K562 (cell line): ENCODE measurements at regions not wholly inside any gene's neighbourhood (a gene's known extent, or its start where the extent isn't known, plus 50 kb on each side); places are given as distances from the start of the nearest gene placed in this dataset.

ENCODE experiments used
- GABPB1 ChIP-seq: sonication (generic); formaldehyde crosslinking; IDR thresholded peaks from 2 replicates; pipeline ENCODE4 v1.8.0; 2022; ENCODE audit warnings: mild to moderate bottlenecking, missing genetic modification reagents
- IFI16 ChIP-seq: fragments of 250-450 bp; sonication (Bioruptor Pico); IDR thresholded peaks from 2 replicates; pipeline ENCODE4 v2.1.2; 2022; ENCODE audit warnings: mild to moderate bottlenecking, inconsistent platforms
- SMARCC2 ChIP-seq: fragments of 450-650 bp; IDR thresholded peaks from 2 replicates; pipeline ENCODE4 v1.6.1; 2017; ENCODE audit warnings: antibody characterized with exemption, moderate library complexity, mild to moderate bottlenecking, low read depth
- ZFP36 ChIP-seq: fragments of 150-350 bp; IDR thresholded peaks from 2 replicates; pipeline ENCODE4 v1.6.1; 2018; ENCODE audit warnings: low read length, low read depth; ENCODE audit not compliant: partially characterized antibody
- TF ChIP-seq, protein P1 (sequence below): sonication (generic); formaldehyde crosslinking; IDR thresholded peaks from 2 replicates; pipeline ENCODE4 v1.8.1; 2023; ENCODE audit warnings: missing genetic modification reagents, mild to moderate bottlenecking, borderline replicate concordance
- TF ChIP-seq, protein P2 (sequence below), 2 experiments: IDR thresholded peaks; 2 replicates each; pipeline ENCODE4 v1.6.1; 2012; ENCODE audit warnings: improper control_type of control experiment in 2 of 2, low read depth in 2 of 2, low read length in 2 of 2, borderline replicate concordance in 1 of 2

DNA sequence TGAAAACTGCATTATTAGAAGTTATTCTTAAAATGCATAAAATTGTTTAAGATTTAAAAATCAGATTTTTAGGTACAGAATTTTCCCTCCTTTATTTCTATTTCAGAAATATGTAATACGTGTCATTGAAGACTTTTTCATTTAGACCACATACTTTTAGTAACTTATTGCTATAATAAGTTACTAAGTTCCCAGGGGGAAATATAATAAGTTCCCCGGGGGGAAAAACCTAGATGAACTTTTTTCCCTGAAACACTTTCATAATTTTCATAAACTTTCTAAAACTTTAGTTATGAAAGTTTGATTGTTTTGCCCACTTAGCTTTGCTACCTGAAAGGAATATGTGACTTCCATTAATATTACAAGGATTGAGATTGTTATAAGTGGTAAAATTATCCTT, 1341.5 kb upstream of the IGFBP7 start (continued):
- TF ChIP-seq, protein P1, sequence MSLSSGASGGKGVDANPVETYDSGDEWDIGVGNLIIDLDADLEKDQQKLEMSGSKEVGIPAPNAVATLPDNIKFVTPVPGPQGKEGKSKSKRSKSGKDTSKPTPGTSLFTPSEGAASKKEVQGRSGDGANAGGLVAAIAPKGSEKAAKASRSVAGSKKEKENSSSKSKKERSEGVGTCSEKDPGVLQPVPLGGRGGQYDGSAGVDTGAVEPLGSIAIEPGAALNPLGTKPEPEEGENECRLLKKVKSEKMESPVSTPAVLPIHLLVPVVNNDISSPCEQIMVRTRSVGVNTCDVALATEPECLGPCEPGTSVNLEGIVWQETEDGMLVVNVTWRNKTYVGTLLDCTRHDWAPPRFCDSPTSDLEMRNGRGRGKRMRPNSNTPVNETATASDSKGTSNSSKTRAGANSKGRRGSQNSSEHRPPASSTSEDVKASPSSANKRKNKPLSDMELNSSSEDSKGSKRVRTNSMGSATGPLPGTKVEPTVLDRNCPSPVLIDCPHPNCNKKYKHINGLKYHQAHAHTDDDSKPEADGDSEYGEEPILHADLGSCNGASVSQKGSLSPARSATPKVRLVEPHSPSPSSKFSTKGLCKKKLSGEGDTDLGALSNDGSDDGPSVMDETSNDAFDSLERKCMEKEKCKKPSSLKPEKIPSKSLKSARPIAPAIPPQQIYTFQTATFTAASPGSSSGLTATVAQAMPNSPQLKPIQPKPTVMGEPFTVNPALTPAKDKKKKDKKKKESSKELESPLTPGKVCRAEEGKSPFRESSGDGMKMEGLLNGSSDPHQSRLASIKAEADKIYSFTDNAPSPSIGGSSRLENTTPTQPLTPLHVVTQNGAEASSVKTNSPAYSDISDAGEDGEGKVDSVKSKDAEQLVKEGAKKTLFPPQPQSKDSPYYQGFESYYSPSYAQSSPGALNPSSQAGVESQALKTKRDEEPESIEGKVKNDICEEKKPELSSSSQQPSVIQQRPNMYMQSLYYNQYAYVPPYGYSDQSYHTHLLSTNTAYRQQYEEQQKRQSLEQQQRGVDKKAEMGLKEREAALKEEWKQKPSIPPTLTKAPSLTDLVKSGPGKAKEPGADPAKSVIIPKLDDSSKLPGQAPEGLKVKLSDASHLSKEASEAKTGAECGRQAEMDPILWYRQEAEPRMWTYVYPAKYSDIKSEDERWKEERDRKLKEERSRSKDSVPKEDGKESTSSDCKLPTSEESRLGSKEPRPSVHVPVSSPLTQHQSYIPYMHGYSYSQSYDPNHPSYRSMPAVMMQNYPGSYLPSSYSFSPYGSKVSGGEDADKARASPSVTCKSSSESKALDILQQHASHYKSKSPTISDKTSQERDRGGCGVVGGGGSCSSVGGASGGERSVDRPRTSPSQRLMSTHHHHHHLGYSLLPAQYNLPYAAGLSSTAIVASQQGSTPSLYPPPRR, result no peak
- TF ChIP-seq SMARCC2, result no peak
- no peak for TF ChIP-seq ZFP36
- TF ChIP-seq GABPB1 (CRISPR knock-in tag), result no peak
- no peak for TF ChIP-seq IFI16 (CRISPR knock-in tag)
- TF ChIP-seq, protein P2, sequence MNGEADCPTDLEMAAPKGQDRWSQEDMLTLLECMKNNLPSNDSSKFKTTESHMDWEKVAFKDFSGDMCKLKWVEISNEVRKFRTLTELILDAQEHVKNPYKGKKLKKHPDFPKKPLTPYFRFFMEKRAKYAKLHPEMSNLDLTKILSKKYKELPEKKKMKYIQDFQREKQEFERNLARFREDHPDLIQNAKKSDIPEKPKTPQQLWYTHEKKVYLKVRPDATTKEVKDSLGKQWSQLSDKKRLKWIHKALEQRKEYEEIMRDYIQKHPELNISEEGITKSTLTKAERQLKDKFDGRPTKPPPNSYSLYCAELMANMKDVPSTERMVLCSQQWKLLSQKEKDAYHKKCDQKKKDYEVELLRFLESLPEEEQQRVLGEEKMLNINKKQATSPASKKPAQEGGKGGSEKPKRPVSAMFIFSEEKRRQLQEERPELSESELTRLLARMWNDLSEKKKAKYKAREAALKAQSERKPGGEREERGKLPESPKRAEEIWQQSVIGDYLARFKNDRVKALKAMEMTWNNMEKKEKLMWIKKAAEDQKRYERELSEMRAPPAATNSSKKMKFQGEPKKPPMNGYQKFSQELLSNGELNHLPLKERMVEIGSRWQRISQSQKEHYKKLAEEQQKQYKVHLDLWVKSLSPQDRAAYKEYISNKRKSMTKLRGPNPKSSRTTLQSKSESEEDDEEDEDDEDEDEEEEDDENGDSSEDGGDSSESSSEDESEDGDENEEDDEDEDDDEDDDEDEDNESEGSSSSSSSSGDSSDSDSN (IDR thresholded peaks at IDR 0.05; ENCODE audit: borderline replicate concordance in 1 of 2, low read depth in 2 of 2, low read length in 2 of 2), result no peak
